ENCODE measurements at regions not wholly inside any gene's neighbourhood (a gene's known extent, or its start where the extent isn't known, plus 50 kb on each side); places are given as distances from the start of the nearest gene placed in this dataset.

GRCh38 chr2:217707131-217707611 lies 295.6 kb downstream of the TNS1 start:
- TF ChIP-seq, protein P1, sequence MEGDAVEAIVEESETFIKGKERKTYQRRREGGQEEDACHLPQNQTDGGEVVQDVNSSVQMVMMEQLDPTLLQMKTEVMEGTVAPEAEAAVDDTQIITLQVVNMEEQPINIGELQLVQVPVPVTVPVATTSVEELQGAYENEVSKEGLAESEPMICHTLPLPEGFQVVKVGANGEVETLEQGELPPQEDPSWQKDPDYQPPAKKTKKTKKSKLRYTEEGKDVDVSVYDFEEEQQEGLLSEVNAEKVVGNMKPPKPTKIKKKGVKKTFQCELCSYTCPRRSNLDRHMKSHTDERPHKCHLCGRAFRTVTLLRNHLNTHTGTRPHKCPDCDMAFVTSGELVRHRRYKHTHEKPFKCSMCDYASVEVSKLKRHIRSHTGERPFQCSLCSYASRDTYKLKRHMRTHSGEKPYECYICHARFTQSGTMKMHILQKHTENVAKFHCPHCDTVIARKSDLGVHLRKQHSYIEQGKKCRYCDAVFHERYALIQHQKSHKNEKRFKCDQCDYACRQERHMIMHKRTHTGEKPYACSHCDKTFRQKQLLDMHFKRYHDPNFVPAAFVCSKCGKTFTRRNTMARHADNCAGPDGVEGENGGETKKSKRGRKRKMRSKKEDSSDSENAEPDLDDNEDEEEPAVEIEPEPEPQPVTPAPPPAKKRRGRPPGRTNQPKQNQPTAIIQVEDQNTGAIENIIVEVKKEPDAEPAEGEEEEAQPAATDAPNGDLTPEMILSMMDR (conservative IDR thresholded peaks at IDR 0.05 in 1 of 2, IDR thresholded peaks at IDR 0.05 in 1 of 2; ENCODE audit: extremely low read depth in 1 of 2, insufficient read depth in 1 of 2, low read depth in 1 of 2, low read length in 2 of 2), result no peak
- no peak for TF ChIP-seq EZH2 (IDR thresholded peaks at IDR 0.05; ENCODE audit: borderline replicate concordance, low read length)
